SU-DHL-6 (cell line): ENCODE measurements at regions not wholly inside any gene's neighbourhood (a gene's known extent, or its start where the extent isn't known, plus 50 kb on each side); places are given as distances from the start of the nearest gene placed in this dataset.

ENCODE experiments used
- H2AFZ ChIP-seq: fragments of 200-600 bp; sonication (generic); 2 replicates; pipeline ENCODE4 v1.6.1; 2014; ENCODE audit warnings: low read depth, mild to moderate bottlenecking, moderate library complexity, mixed read lengths, antibody characterized with exemption, low read length; ENCODE audit not compliant: severe bottlenecking
- H3F3A ChIP-seq: fragments of 200-600 bp; shearing (Covaris generic); 2 replicates; pipeline ENCODE4 v1.6.0; 2016; ENCODE audit warnings: antibody characterized with exemption, mild to moderate bottlenecking; ENCODE audit not compliant: insufficient read depth
- H3K27ac ChIP-seq: fragments of 200-600 bp; sonication (generic); 2 replicates; pipeline ENCODE4 v1.5.1; 2016; ENCODE audit warnings: low read depth, mild to moderate bottlenecking, low read length, moderate library complexity, mixed read lengths
- H3K27me3 ChIP-seq: fragments of 200-600 bp; sonication (generic), shearing (Covaris generic); 2 replicates; pipeline ENCODE4 v1.6.0; 2014; ENCODE audit warnings: mild to moderate bottlenecking, low read length
- H3K36me3 ChIP-seq: fragments of 200-600 bp; sonication (generic); 2 replicates; pipeline ENCODE4 v1.6.1; 2014; ENCODE audit warnings: mild to moderate bottlenecking, low read length, mixed read lengths
- H3K4me2 ChIP-seq: fragments of 300-600, 200-600 bp; shearing (Covaris generic), sonication (generic); 2 replicates; pipeline ENCODE4 v1.6.0; 2014; ENCODE audit warnings: low read length, low read depth, mild to moderate bottlenecking; ENCODE audit not compliant: poor library complexity, severe bottlenecking
- H3K4me3 ChIP-seq: fragments of 200-600 bp; sonication (generic); 2 replicates; pipeline ENCODE4 v1.5.1; 2014; ENCODE audit warnings: antibody characterized with exemption, low read length, mild to moderate bottlenecking, mixed read lengths; ENCODE audit not compliant: insufficient read depth, poor library complexity, severe bottlenecking
- H3K79me2 ChIP-seq: fragments of 200-600 bp; sonication (generic); 2 replicates; pipeline ENCODE4 v1.6.1; 2014; ENCODE audit warnings: mild to moderate bottlenecking, low read length, moderate library complexity; ENCODE audit not compliant: insufficient read depth
- H3K9ac ChIP-seq: fragments of 200-600 bp; sonication (generic); 2 replicates; pipeline ENCODE4 v1.7.0; 2014; ENCODE audit warnings: mild to moderate bottlenecking, low read length
- H3K9me2 ChIP-seq: fragments of 200-600 bp; sonication (generic); replicated peaks from 2 replicates; pipeline ENCODE4 v1.6.1; 2014; ENCODE audit warnings: low read length; ENCODE audit not compliant: insufficient read depth
- H3K9me3 ChIP-seq: fragments of 200-600 bp; sonication (generic); 2 replicates; pipeline ENCODE4 v1.6.1; 2014; ENCODE audit warnings: low read length, mixed read lengths; ENCODE audit not compliant: insufficient read depth
- H4K20me1 ChIP-seq: fragments of 200-600 bp; sonication (generic); 2 replicates; pipeline ENCODE4 v1.6.1; 2014; ENCODE audit warnings: low read depth, mild to moderate bottlenecking, antibody characterized with exemption, low read length, moderate library complexity, mixed read lengths
- CTCF ChIP-seq: fragments of 200-600 bp; sonication (generic); IDR thresholded peaks from one replicate; pipeline ENCODE4 v1.5.1; 2017; ENCODE audit warnings: antibody characterized with exemption, mild to moderate bottlenecking, low read length, moderate library complexity; ENCODE audit not compliant: insufficient read depth, poor library complexity, severe bottlenecking
- EZH2phosphoT487 ChIP-seq: fragments of 200-600 bp; sonication (generic), shearing (Covaris generic); conservative IDR thresholded peaks from 2 replicates; pipeline ENCODE4 v1.6.1; 2018; ENCODE audit warnings: mild to moderate bottlenecking, antibody characterized with exemption, low read length, moderate library complexity, mixed read lengths

GRCh38 chr14:30142216-30142615 is 214.6 kb upstream of the PRKD1 start:
- no peaks in the 10 kb centered on the region for H3K27me3 ChIP-seq
- H4K20me1 ChIP-seq: no peaks in the 10 kb centered on the region
- H3K4me3 ChIP-seq: no peak overlapping the region
- H3K9ac ChIP-seq: no peak overlapping the region
- no peaks in the 10 kb centered on the region for H3F3A ChIP-seq
- 0 out of 2 replicates have a peak, but pooled peaks cover 7% of the 10 kb centered on the region for H3K9me3 ChIP-seq
- no peaks in the 10 kb centered on the region for H3K36me3 ChIP-seq
- no peak overlapping the region for H3K27ac ChIP-seq
- no peak overlapping the region for H2AFZ ChIP-seq
- H3K9me2 ChIP-seq: no peaks in the 10 kb centered on the region
- TF ChIP-seq EZH2phosphoT487 (no peak), CTCF (no peak)
- H3K4me2 ChIP-seq: no peak overlapping the region
- no peaks in the 10 kb centered on the region for H3K79me2 ChIP-seq

GRCh38 chr14:30143627-30144026 is 216.0 kb upstream of the PRKD1 start:
- H3K27ac ChIP-seq: no peak overlapping the region
- H3K9me2 ChIP-seq: no peaks in the 10 kb centered on the region
- no peak overlapping the region for H2AFZ ChIP-seq
- H3K79me2 ChIP-seq: no peaks in the 10 kb centered on the region
- 0 out of 2 replicates have a peak, but pooled peaks cover 7% of the 10 kb centered on the region for H3K9me3 ChIP-seq
- H3F3A ChIP-seq: no peaks in the 10 kb centered on the region
- no peak for TF ChIP-seq CTCF
- TF ChIP-seq EZH2phosphoT487: no peak
- no peak overlapping the region for H3K9ac ChIP-seq
- no peak overlapping the region for H3K4me2 ChIP-seq
- H3K36me3 ChIP-seq: no peaks in the 10 kb centered on the region
- no peaks in the 10 kb centered on the region for H4K20me1 ChIP-seq
- no peak overlapping the region for H3K4me3 ChIP-seq
- no peaks in the 10 kb centered on the region for H3K27me3 ChIP-seq

- Histone ChIP-seq H3K9me3 (no peaks in the 10 kb centered on the region), H2AFZ (no peak overlapping the region), H3K36me3 (no peaks in the 10 kb centered on the region), H3K9me2 (no peaks in the 10 kb centered on the region), H3K4me2 (no peak overlapping the region), H4K20me1 (no peaks in the 10 kb centered on the region), H3F3A (no peaks in the 10 kb centered on the region), H3K79me2 (no peaks in the 10 kb centered on the region), H3K9ac (no peak overlapping the region), H3K4me3 (no peak overlapping the region), H3K27ac (no peak overlapping the region), H3K27me3 (no peaks in the 10 kb centered on the region)
- TF ChIP-seq CTCF: no peak
- no peak for TF ChIP-seq EZH2phosphoT487
Observed at GRCh38 chr14:30153717-30154116, 226.1 kb upstream of the PRKD1 start.

- Histone ChIP-seq H2AFZ (no peak overlapping the region), H3K27ac (no peak overlapping the region), H3K9me2 (no peaks in the 10 kb centered on the region), H3K27me3 (no peaks in the 10 kb centered on the region), H3K4me3 (no peak overlapping the region), H3F3A (no peaks in the 10 kb centered on the region), H3K9me3 (no peaks in the 10 kb centered on the region), H3K79me2 (no peaks in the 10 kb centered on the region), H4K20me1 (no peaks in the 10 kb centered on the region), H3K9ac (no peak overlapping the region), H3K4me2 (no peak overlapping the region), H3K36me3 (no peaks in the 10 kb centered on the region)
- TF ChIP-seq CTCF (no peak), EZH2phosphoT487 (no peak)
Observed at GRCh38 chr14:30156571-30156970, 228.9 kb upstream of the PRKD1 start.
